H1 (cell line): ENCODE measurements at regions not wholly inside any gene's neighbourhood (a gene's known extent, or its start where the extent isn't known, plus 50 kb on each side); places are given as distances from the start of the nearest gene placed in this dataset.

Source experiments
- EP300 ChIP-seq, 2 experiments: IDR thresholded peaks; 1 replicate in 1 of 2; 2 replicates in 1 of 2; pipeline ENCODE4 v1.6.1; 2011 to 2012; ENCODE audit warnings: low read depth in 2 of 2, low read length in 2 of 2, mild to moderate bottlenecking in 2 of 2, borderline replicate concordance in 1 of 2, inconsistent platforms in 1 of 2, moderate library complexity in 1 of 2
- GABPA ChIP-seq: IDR thresholded peaks from 2 replicates; pipeline ENCODE4 v1.6.1; 2011; ENCODE audit warnings: mild to moderate bottlenecking, low read length, moderate library complexity, borderline replicate concordance; ENCODE audit not compliant: insufficient read depth
- HDAC2 ChIP-seq, 2 experiments: fragments of 300-600 bp in 1 of 2; sonication (generic) in 1 of 2; IDR thresholded peaks; 2 replicates each; pipeline ENCODE4 v1.6.1; 2011 to 2012; ENCODE audit warnings: low read depth in 2 of 2, low read length in 2 of 2, mild to moderate bottlenecking in 2 of 2, moderate library complexity in 2 of 2, borderline replicate concordance in 1 of 2, inconsistent platforms in 1 of 2
- PHF8 ChIP-seq: fragments of 200-600 bp; sonication (generic); conservative IDR thresholded peaks from 2 replicates; pipeline ENCODE4 v1.7.1; 2012; ENCODE audit warnings: low read depth, mild to moderate bottlenecking, inconsistent platforms, low read length, moderate library complexity
- POLR2A ChIP-seq, 2 experiments: IDR thresholded peaks; 1 replicate in 1 of 2; 2 replicates in 1 of 2; pipeline ENCODE4 v1.6.1; 2011; ENCODE audit warnings: low read depth in 2 of 2, low read length in 2 of 2, mild to moderate bottlenecking in 2 of 2; ENCODE audit errors: control extremely low read depth in 1 of 2
- POLR2AphosphoS5 ChIP-seq: IDR thresholded peaks from 2 replicates; pipeline ENCODE4 v1.6.1; 2011; ENCODE audit warnings: low read depth, low read length
- RNF2 ChIP-seq: fragments of 200-900, 300-1000 bp; sonication (generic); IDR thresholded peaks from 2 replicates; pipeline ENCODE4 v1.7.1; 2016; ENCODE audit warnings: borderline replicate concordance, low read depth, mild to moderate bottlenecking, antibody characterized with exemption, low read length; ENCODE audit not compliant: poor library complexity, severe bottlenecking; ENCODE audit errors: missing control alignments
- SRF ChIP-seq: IDR thresholded peaks from 2 replicates; pipeline ENCODE4 v1.6.1; 2011; ENCODE audit warnings: mild to moderate bottlenecking, low read depth, low read length, moderate library complexity
- TAF1 ChIP-seq: IDR thresholded peaks from 2 replicates; pipeline ENCODE4 v1.6.1; 2011; ENCODE audit warnings: mild to moderate bottlenecking, low read depth, low read length
- YY1 ChIP-seq: IDR thresholded peaks from 2 replicates; pipeline ENCODE4 v1.6.1; 2011; ENCODE audit warnings: low read depth, mild to moderate bottlenecking, low read length
- TF ChIP-seq, protein P1 (sequence below), 3 experiments: IDR thresholded peaks; 1 replicate in 2 of 3; 2 replicates in 1 of 3; pipeline versions ENCODE4 v1.5.1 to v1.6.1; 2011; ENCODE audit warnings: low read length in 3 of 3, mild to moderate bottlenecking in 3 of 3, inconsistent platforms in 2 of 3, low read depth in 1 of 3, moderate library complexity in 1 of 3; ENCODE audit not compliant: insufficient read depth in 1 of 3; ENCODE audit errors: control extremely low read depth in 1 of 3
- TF ChIP-seq, protein P2 (sequence below): IDR thresholded peaks from 2 replicates; pipeline ENCODE4 v1.6.1; 2011; ENCODE audit warnings: low read length, improper control_type of control experiment

DNA sequence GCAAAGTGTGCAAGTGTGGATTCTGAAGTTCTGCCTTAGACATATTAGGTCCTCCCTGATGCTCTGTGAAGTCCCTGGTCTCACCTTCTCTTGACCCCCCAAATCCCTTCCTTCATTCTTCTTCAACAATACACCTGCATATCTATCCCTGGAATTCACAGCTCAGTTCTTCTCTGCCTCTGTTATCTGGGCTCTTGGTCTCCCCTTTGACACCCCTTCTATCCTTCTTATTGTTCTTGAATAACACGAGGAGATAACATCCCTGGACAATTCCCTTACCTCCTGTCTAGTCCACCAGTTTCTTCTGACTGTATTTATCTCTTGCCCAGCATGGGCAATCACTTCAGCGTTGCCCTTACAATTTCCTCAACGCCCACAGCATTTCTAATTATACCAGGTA, 104.8 kb upstream of the ATG10 start:
- no peak for TF ChIP-seq POLR2AphosphoS5
- no peak for TF ChIP-seq PHF8
- no peak for TF ChIP-seq TAF1
- TF ChIP-seq HDAC2 (IDR thresholded peaks at IDR 0.05; ENCODE audit: borderline replicate concordance in 1 of 2, low read depth in 2 of 2, low read length in 2 of 2), result no peak
- TF ChIP-seq, protein P1, sequence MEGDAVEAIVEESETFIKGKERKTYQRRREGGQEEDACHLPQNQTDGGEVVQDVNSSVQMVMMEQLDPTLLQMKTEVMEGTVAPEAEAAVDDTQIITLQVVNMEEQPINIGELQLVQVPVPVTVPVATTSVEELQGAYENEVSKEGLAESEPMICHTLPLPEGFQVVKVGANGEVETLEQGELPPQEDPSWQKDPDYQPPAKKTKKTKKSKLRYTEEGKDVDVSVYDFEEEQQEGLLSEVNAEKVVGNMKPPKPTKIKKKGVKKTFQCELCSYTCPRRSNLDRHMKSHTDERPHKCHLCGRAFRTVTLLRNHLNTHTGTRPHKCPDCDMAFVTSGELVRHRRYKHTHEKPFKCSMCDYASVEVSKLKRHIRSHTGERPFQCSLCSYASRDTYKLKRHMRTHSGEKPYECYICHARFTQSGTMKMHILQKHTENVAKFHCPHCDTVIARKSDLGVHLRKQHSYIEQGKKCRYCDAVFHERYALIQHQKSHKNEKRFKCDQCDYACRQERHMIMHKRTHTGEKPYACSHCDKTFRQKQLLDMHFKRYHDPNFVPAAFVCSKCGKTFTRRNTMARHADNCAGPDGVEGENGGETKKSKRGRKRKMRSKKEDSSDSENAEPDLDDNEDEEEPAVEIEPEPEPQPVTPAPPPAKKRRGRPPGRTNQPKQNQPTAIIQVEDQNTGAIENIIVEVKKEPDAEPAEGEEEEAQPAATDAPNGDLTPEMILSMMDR (IDR thresholded peaks at IDR 0.05; ENCODE audit: control extremely low read depth in 1 of 3, insufficient read depth in 1 of 3, low read depth in 1 of 3, low read length in 3 of 3), result no peak
- no peak for TF ChIP-seq EP300 (IDR thresholded peaks at IDR 0.05; ENCODE audit: borderline replicate concordance in 1 of 2, low read depth in 2 of 2, low read length in 2 of 2)
- no peak for TF ChIP-seq POLR2A (IDR thresholded peaks at IDR 0.05; ENCODE audit: control extremely low read depth in 1 of 2, low read depth in 2 of 2, low read length in 2 of 2)
- no peak for TF ChIP-seq GABPA
- TF ChIP-seq YY1, result no peak
- TF ChIP-seq RNF2, result no peak
- TF ChIP-seq, protein P2, sequence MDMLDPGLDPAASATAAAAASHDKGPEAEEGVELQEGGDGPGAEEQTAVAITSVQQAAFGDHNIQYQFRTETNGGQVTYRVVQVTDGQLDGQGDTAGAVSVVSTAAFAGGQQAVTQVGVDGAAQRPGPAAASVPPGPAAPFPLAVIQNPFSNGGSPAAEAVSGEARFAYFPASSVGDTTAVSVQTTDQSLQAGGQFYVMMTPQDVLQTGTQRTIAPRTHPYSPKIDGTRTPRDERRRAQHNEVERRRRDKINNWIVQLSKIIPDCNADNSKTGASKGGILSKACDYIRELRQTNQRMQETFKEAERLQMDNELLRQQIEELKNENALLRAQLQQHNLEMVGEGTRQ, result no peak
- TF ChIP-seq SRF, result no peak
